Trophoblast cell (in vitro differentiated cells and primary cell): ENCODE measurements at regions not wholly inside any gene's neighbourhood (a gene's known extent, or its start where the extent isn't known, plus 50 kb on each side); places are given as distances from the start of the nearest gene placed in this dataset.

Experiments
- DNase-seq, 2 donors: peaks; one replicate each; pipeline ENCODE4 v3.0.0-alpha.2; 2016
- H2AFZ ChIP-seq: 2 replicates; pipeline ENCODE4 v1.6.1; 2013; ENCODE audit warnings: low read length, moderate library complexity, mild to moderate bottlenecking; ENCODE audit not compliant: insufficient read depth, poor library complexity
- H2AK5ac ChIP-seq: 2 replicates; pipeline ENCODE4 v1.6.1; 2013; ENCODE audit warnings: mild to moderate bottlenecking, low read length
- H2BK120ac ChIP-seq: 2 replicates; pipeline ENCODE4 v1.6.1; 2013; ENCODE audit warnings: low read length, mild to moderate bottlenecking, moderate library complexity; ENCODE audit not compliant: insufficient read depth, poor library complexity
- H2BK12ac ChIP-seq: 2 replicates; pipeline ENCODE4 v1.6.1; 2013; ENCODE audit warnings: mild to moderate bottlenecking, low read length, moderate library complexity
- H2BK5ac ChIP-seq: 2 replicates; pipeline ENCODE4 v1.6.1; 2013; ENCODE audit warnings: low read length, low read depth, moderate library complexity, mild to moderate bottlenecking; ENCODE audit not compliant: poor library complexity
- H3K14ac ChIP-seq: 2 replicates; pipeline ENCODE4 v1.6.1; 2013; ENCODE audit warnings: mild to moderate bottlenecking, low read length
- H3K18ac ChIP-seq: 2 replicates; pipeline ENCODE4 v1.6.1; 2013; ENCODE audit warnings: mild to moderate bottlenecking, low read length
- H3K23ac ChIP-seq: 2 replicates; pipeline ENCODE4 v1.6.1; 2013; ENCODE audit warnings: low read length
- H3K27ac ChIP-seq: 2 replicates; pipeline ENCODE4 v1.5.1; 2013; ENCODE audit warnings: low read depth, mild to moderate bottlenecking, inconsistent platforms, low read length, moderate library complexity
- H3K27me3 ChIP-seq: 2 replicates; pipeline ENCODE4 v1.6.1; 2013; ENCODE audit warnings: inconsistent platforms, mild to moderate bottlenecking, low read length, moderate library complexity; ENCODE audit not compliant: insufficient read depth
- H3K36me3 ChIP-seq, 2 experiments: 1 replicate in 1 of 2; 2 replicates in 1 of 2; pipeline ENCODE4 v1.6.1; 2013; ENCODE audit warnings: low read length in 2 of 2, mild to moderate bottlenecking in 2 of 2, moderate library complexity in 1 of 2; ENCODE audit not compliant: insufficient read depth in 2 of 2, control insufficient read depth in 1 of 2
- H3K4ac ChIP-seq: 2 replicates; pipeline ENCODE4 v1.6.1; 2013; ENCODE audit warnings: low read depth, mild to moderate bottlenecking, low read length, moderate library complexity
- H3K4me1 ChIP-seq, 2 experiments: 1 replicate in 1 of 2; 2 replicates in 1 of 2; pipeline ENCODE4 v1.6.1; 2013; ENCODE audit warnings: low read length in 2 of 2, mild to moderate bottlenecking in 2 of 2, moderate library complexity in 1 of 2; ENCODE audit not compliant: insufficient read depth in 2 of 2, control insufficient read depth in 1 of 2
- H3K4me2 ChIP-seq: 2 replicates; pipeline ENCODE4 v1.6.1; 2013; ENCODE audit warnings: inconsistent platforms, mild to moderate bottlenecking, low read length, moderate library complexity
- H3K4me3 ChIP-seq: 2 replicates; pipeline ENCODE4 v1.5.1; 2013; ENCODE audit warnings: mild to moderate bottlenecking, low read depth, low read length, inconsistent platforms
- H3K79me1 ChIP-seq: one replicate; pipeline ENCODE4 v1.6.1; 2013; ENCODE audit warnings: low read length
- H3K79me2 ChIP-seq: 2 replicates; pipeline ENCODE4 v1.6.1; 2013; ENCODE audit warnings: low read length, mild to moderate bottlenecking; ENCODE audit not compliant: control insufficient read depth, insufficient read depth, poor library complexity
- H3K9ac ChIP-seq: 2 replicates; pipeline ENCODE4 v1.6.1; 2013; ENCODE audit warnings: mild to moderate bottlenecking, low read length
- H3K9me3 ChIP-seq: 2 replicates; pipeline ENCODE4 v1.6.1; 2013; ENCODE audit warnings: low read depth, mild to moderate bottlenecking, control low read depth, inconsistent platforms, low read length; ENCODE audit not compliant: insufficient read depth
- H4K12ac ChIP-seq: 2 replicates; pipeline ENCODE4 v1.6.1; 2013; ENCODE audit warnings: low read depth, mild to moderate bottlenecking, low read length, moderate library complexity
- H4K8ac ChIP-seq: 2 replicates; pipeline ENCODE4 v1.6.1; 2013; ENCODE audit warnings: low read depth, mild to moderate bottlenecking, low read length, moderate library complexity
- H4K91ac ChIP-seq: one replicate; pipeline ENCODE4 v1.6.1; 2013; ENCODE audit warnings: low read depth, mild to moderate bottlenecking, low read length, moderate library complexity
- WGBS: extraction: QIAGEN DNeasy Blood & Tissue Kit; methylation state at CpG from one replicate; pipeline ENCODE4 v1.1.7; 2013; ENCODE audit warnings: missing lambda C conversion rate; ENCODE audit not compliant: insufficient read length, insufficient coverage; ENCODE audit errors: extremely low coverage; 5-methylcytosine and 5-hydroxymethylcytosine counted together

DNA sequence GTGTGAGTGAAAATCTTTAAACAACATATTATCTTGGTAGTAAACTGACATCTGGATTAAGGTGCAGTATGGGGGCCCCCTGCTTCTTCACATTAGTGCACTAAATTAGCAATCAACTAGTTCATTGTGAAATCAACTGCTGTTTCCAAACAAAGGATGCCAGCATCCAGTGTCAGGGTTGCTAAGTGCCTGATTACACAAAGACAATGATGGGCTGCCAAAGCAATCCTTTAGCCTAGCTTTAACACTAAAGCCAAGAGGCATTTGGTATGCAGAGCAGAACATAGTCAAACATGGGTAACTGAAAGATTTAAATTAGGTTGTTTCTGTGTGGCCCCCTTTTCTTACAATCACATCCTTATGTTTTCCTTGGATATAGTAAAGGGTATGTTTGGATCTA is 543.1 kb upstream of the SLITRK5 start:
- no peaks in the 10 kb centered on the region for H3K36me3 ChIP-seq
- no peak overlapping the region for H2AFZ ChIP-seq
- H2BK5ac ChIP-seq: no peak overlapping the region
- H3K23ac ChIP-seq: no peak overlapping the region
- H3K9me3 ChIP-seq: no peaks in the 10 kb centered on the region
- H3K27me3 ChIP-seq: no peaks in the 10 kb centered on the region
- H3K4me3 ChIP-seq: no peak overlapping the region
- H4K12ac ChIP-seq: no peak overlapping the region
- no peak overlapping the region for H2AK5ac ChIP-seq
- H3K4me2 ChIP-seq: no peak overlapping the region
- peaks cover 0 to 4% of the 10 kb centered on the region in 2 experiments for H3K4me1 ChIP-seq
- no peak overlapping the region for H4K91ac ChIP-seq
- H2BK12ac ChIP-seq: no peak overlapping the region
- H3K9ac ChIP-seq: no peak overlapping the region
- H3K4ac ChIP-seq: no peak overlapping the region
- H3K79me1 ChIP-seq: no peaks in the 10 kb centered on the region
- no peaks in the 10 kb centered on the region for H3K79me2 ChIP-seq
- no peak overlapping the region for H3K14ac ChIP-seq
- DNase-seq: peak in 1 of 2 donors; percentile 2
- no peak overlapping the region for H4K8ac ChIP-seq
- no peak overlapping the region for H3K27ac ChIP-seq
- H2BK120ac ChIP-seq: no peak overlapping the region
- no peak overlapping the region for H3K18ac ChIP-seq

DNA sequence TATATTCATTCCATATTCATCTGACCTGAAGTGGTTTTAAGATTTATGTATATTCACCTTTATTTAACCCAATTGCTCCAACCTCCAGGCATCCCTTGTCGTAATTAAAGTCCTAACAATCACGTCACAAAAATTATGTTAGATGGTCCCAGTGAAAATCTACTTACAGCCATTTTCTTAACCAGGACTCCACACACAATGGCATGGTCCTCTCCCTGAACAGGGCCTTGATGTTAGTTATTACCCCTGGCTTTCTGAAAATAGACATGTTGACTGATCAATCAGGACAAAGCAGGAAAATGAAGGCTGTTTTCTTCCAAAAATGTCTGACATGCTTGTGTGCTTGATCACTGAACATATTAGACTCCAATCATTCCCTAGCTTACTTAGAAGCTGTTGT is 542.7 kb upstream of the SLITRK5 start:
- no peak overlapping the region for H3K23ac ChIP-seq
- H4K8ac ChIP-seq: no peak overlapping the region
- no peak overlapping the region for H3K4me3 ChIP-seq
- no peaks in the 10 kb centered on the region for H3K9me3 ChIP-seq
- no peak overlapping the region for H2AFZ ChIP-seq
- H2BK120ac ChIP-seq: no peak overlapping the region
- no peak overlapping the region for H4K91ac ChIP-seq
- no peaks in the 10 kb centered on the region for H3K79me2 ChIP-seq
- H3K14ac ChIP-seq: no peak overlapping the region
- H3K9ac ChIP-seq: no peak overlapping the region
- no peak overlapping the region for H3K4ac ChIP-seq
- DNase-seq: no peak
- H3K36me3 ChIP-seq: no peaks in the 10 kb centered on the region
- H2AK5ac ChIP-seq: no peak overlapping the region
- WGBS: no CpG with 5 or more reads among the region's 2 CpGs
- no peak overlapping the region for H3K18ac ChIP-seq
- no peaks in the 10 kb centered on the region for H3K79me1 ChIP-seq
- H4K12ac ChIP-seq: no peak overlapping the region
- no peaks in the 10 kb centered on the region for H3K27me3 ChIP-seq
- no peak overlapping the region for H2BK12ac ChIP-seq
- no peak overlapping the region for H3K27ac ChIP-seq
- peaks cover 0 to 4% of the 10 kb centered on the region in 2 experiments for H3K4me1 ChIP-seq
- H3K4me2 ChIP-seq: no peak overlapping the region
- H2BK5ac ChIP-seq: no peak overlapping the region

DNA sequence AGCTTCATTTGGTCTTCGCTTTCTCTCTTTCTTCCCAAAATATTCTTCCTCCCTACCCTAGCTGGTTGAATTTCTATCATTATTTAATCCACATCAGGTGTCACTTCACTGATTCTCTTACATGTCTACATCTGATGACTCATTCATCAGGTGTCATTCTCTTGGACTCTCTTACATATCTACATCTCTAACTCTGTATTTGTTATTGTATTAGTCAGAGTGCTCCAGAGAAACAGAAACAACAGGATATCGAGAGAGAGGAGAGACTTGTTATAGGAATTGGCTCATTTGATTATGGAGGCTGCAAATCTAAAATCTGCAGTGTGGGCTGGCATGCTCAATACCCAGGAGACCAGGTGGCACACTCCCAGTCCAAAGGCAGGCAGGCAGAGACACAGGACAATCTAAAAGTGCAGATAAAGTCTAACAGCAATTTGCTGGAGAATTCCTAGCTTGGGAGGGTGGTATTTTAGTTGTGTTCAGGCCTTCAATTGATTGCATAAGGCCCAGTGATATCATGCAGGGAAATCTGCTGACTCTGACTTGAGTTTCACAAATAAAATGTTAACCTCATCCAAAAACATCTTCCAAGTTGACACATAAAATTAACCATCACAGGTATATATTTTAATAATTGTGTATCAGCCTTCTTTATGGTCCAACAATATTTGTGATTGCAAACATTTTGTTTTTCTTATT is 541.4 kb upstream of the SLITRK5 start:
- Histone ChIP-seq H3K18ac (no peak overlapping the region), H2AK5ac (no peak overlapping the region), H2BK120ac (no peak overlapping the region), H3K9ac (peak overlapping the region; percentile 33), H4K12ac (no peak overlapping the region), H3K23ac (no peak overlapping the region), H3K14ac (no peak overlapping the region), H3K36me3 (no peaks in the 10 kb centered on the region), H3K4ac (no peak overlapping the region), H3K4me3 (no peak overlapping the region), H4K91ac (no peak overlapping the region), H2AFZ (no peak overlapping the region), H3K4me2 (no peak overlapping the region), H3K27ac (no peak overlapping the region), H3K9me3 (no peaks in the 10 kb centered on the region), H3K27me3 (no peaks in the 10 kb centered on the region), H2BK5ac (no peak overlapping the region), H4K8ac (no peak overlapping the region), H3K79me2 (no peaks in the 10 kb centered on the region), H3K4me1 (peaks cover 0 to 2% of the 10 kb centered on the region in 2 experiments), H3K79me1 (no peaks in the 10 kb centered on the region), H2BK12ac (no peak overlapping the region)
- no CpG with 5 or more reads among the region's 2 CpGs for WGBS
- DNase-seq: no peak

DNA sequence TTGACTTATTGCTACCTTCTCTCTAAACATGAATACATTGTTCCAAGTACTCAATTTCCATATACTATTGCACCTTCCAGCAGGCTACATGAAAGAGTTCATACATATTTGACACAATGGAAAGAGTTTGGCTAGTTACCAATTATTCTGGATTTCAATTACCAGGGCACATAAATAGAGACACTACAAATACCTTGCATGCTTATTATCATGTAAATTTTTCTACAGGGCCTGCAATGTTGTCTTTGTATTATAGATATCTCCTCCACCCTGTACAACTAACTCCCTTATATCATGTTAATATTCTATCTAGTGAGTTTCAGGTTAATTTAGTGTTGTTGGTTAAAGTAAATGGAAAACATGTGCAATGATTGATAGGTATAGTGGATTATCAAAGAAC is 540.7 kb upstream of the SLITRK5 start:
- Histone ChIP-seq H3K79me1 (no peaks in the 10 kb centered on the region), H4K8ac (no peak overlapping the region), H3K27ac (no peak overlapping the region), H2AFZ (no peak overlapping the region), H4K12ac (no peak overlapping the region), H3K23ac (no peak overlapping the region), H3K4me2 (no peak overlapping the region), H3K4me1 (peaks cover 0 to 2% of the 10 kb centered on the region in 2 experiments), H3K4me3 (no peak overlapping the region), H3K79me2 (no peaks in the 10 kb centered on the region), H2BK5ac (no peak overlapping the region), H3K9me3 (no peaks in the 10 kb centered on the region), H3K9ac (no peak overlapping the region), H3K4ac (no peak overlapping the region), H2BK120ac (no peak overlapping the region), H3K27me3 (no peaks in the 10 kb centered on the region), H3K18ac (no peak overlapping the region), H2BK12ac (no peak overlapping the region), H3K36me3 (no peaks in the 10 kb centered on the region), H4K91ac (no peak overlapping the region), H3K14ac (no peak overlapping the region), H2AK5ac (no peak overlapping the region)
- no peak for DNase-seq
